GM12873 (cell line): ENCODE measurements at regions not wholly inside any gene's neighbourhood (a gene's known extent, or its start where the extent isn't known, plus 50 kb on each side); places are given as distances from the start of the nearest gene placed in this dataset.

Source experiments
- CTCF ChIP-seq: IDR thresholded peaks from 2 replicates; pipeline ENCODE4 v1.5.1; 2012; ENCODE audit warnings: low read depth, mild to moderate bottlenecking, moderate library complexity, low read length, control low read depth; ENCODE audit not compliant: insufficient read depth; ENCODE audit errors: missing control alignments

GRCh38 chr9:20200991-20201431 is 412.2 kb upstream of the SLC24A2 start:
- TF ChIP-seq CTCF = no peak

GRCh38 chr9:20200581-20200980 is 411.7 kb upstream of the SLC24A2 start:
- TF ChIP-seq CTCF = no peak

- TF ChIP-seq CTCF = no peak
Observed at GRCh38 chr9:20199111-20199510, 410.3 kb upstream of the SLC24A2 start.

GRCh38 chr9:20197976-20198685 is 409.3 kb upstream of the SLC24A2 start:
- no peak for TF ChIP-seq CTCF

GRCh38 chr9:20191228-20191840 is 402.5 kb upstream of the SLC24A2 start:
- no peak for TF ChIP-seq CTCF

- no peak for TF ChIP-seq CTCF
Observed at GRCh38 chr9:20189871-20190270, 401.0 kb upstream of the SLC24A2 start.

- TF ChIP-seq CTCF = no peak
Observed at GRCh38 chr9:20188616-20189369, 400.0 kb upstream of the SLC24A2 start.
